HG03097 (cell line): ENCODE measurements at regions not wholly inside any gene's neighbourhood (a gene's known extent, or its start where the extent isn't known, plus 50 kb on each side); places are given as distances from the start of the nearest gene placed in this dataset.
"Not testable (repeated sequence)": the region's sequence is repeated elsewhere in the genome, so short reads cannot be mapped to it uniquely, and the experiment has no call there.

Source experiments
- ATAC-seq: cut with Tn5 transposase; IDR thresholded peaks from one replicate; pipeline ENCODE4 v1.9.1; 2021; ENCODE audit not compliant: unreplicated experiment, low FRiP score

- ATAC-seq = no peak
Observed at GRCh38 chr1:67609577-67610341, 75.2 kb upstream of the GADD45A start.

GRCh38 chr1:67610450-67610849 is 74.6 kb upstream of the GADD45A start:
- no peak for ATAC-seq

- ATAC-seq = no peak
Observed at GRCh38 chr1:67611846-67612245, 73.2 kb upstream of the GADD45A start.

- ATAC-seq = no peak
Observed at GRCh38 chr1:67612788-67613241, 72.2 kb upstream of the GADD45A start.

- not testable (repeated sequence) for ATAC-seq
Observed at GRCh38 chr1:67613479-67613878, 71.5 kb upstream of the GADD45A start.

- ATAC-seq = no peak
Observed at GRCh38 chr1:67614511-67614934, 70.5 kb upstream of the GADD45A start.

- ATAC-seq = no peak
Observed at GRCh38 chr1:67615886-67616285, 69.1 kb upstream of the GADD45A start.

GRCh38 chr1:67616394-67616985 is 68.5 kb upstream of the GADD45A start:
- no peak for ATAC-seq

- ATAC-seq = no peak
Observed at GRCh38 chr1:67618285-67619018, 66.5 kb upstream of the GADD45A start.

- no peak for ATAC-seq
Observed at GRCh38 chr1:67619080-67619479, 65.9 kb upstream of the GADD45A start.

- no peak for ATAC-seq
Observed at GRCh38 chr1:67623906-67624305, 61.1 kb upstream of the GADD45A start.

GRCh38 chr1:67624680-67625079 is 60.3 kb upstream of the GADD45A start:
- no peak for ATAC-seq

GRCh38 chr1:67626090-67626860 is 58.7 kb upstream of the GADD45A start:
- ATAC-seq = no peak

- no peak for ATAC-seq
Observed at GRCh38 chr1:67626861-67627235, 58.2 kb upstream of the GADD45A start.

- no peak for ATAC-seq
Observed at GRCh38 chr1:67627336-67627735, 57.7 kb upstream of the GADD45A start.

GRCh38 chr1:67627906-67628305 is 57.1 kb upstream of the GADD45A start:
- ATAC-seq = no peak

- ATAC-seq = no peak
Observed at GRCh38 chr1:67629370-67630075, 55.5 kb upstream of the GADD45A start.

- no peak for ATAC-seq
Observed at GRCh38 chr1:67630438-67631045, 54.5 kb upstream of the GADD45A start.

GRCh38 chr1:67632356-67632755 is 52.6 kb upstream of the GADD45A start:
- no peak for ATAC-seq
